ENCODE measurements at regions not wholly inside any gene's neighbourhood (a gene's known extent, or its start where the extent isn't known, plus 50 kb on each side); places are given as distances from the start of the nearest gene placed in this dataset.

DNA sequence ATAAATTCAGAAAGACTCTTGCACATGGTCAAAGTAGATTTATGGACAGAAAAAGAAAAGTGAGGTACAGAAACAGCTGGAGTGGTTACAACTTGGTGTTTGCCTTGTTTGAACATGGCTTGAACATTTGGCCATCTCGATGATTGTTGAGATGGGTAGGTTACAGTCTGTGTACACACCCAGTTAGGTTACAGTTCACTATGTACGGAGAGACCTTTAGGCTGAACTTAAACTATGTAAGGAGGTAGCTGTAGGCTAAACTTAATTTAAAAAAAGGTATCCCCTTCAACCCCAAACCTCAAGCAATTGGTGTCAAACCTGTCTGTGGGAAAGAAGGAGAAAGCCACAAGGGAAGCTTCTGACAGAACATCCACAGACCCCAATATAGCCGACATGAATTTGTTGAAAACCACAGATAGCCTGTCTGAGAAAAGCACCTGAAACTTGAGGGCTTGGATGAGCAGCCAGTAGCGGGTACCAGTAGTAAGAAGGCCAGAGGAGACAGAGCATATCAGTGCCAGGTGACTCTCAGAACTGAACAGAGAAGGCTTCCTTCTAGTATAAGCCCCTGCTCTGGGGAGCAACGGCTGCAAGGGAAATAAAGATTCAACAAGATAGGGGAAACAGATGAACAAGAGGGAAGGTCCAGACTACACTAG lies 247.9 kb upstream of the GALNTL6 start:
- TF ChIP-seq, protein P1, sequence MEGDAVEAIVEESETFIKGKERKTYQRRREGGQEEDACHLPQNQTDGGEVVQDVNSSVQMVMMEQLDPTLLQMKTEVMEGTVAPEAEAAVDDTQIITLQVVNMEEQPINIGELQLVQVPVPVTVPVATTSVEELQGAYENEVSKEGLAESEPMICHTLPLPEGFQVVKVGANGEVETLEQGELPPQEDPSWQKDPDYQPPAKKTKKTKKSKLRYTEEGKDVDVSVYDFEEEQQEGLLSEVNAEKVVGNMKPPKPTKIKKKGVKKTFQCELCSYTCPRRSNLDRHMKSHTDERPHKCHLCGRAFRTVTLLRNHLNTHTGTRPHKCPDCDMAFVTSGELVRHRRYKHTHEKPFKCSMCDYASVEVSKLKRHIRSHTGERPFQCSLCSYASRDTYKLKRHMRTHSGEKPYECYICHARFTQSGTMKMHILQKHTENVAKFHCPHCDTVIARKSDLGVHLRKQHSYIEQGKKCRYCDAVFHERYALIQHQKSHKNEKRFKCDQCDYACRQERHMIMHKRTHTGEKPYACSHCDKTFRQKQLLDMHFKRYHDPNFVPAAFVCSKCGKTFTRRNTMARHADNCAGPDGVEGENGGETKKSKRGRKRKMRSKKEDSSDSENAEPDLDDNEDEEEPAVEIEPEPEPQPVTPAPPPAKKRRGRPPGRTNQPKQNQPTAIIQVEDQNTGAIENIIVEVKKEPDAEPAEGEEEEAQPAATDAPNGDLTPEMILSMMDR (IDR thresholded peaks at IDR 0.05): no peak
- no peak for TF ChIP-seq POLR2A (IDR thresholded peaks at IDR 0.05)

All from body of pancreas (tissue), 4 donors.